GM21528 (cell line): ENCODE measurements at regions not wholly inside any gene's neighbourhood (a gene's known extent, or its start where the extent isn't known, plus 50 kb on each side); places are given as distances from the start of the nearest gene placed in this dataset.
"Not testable (repeated sequence)": the region's sequence is repeated elsewhere in the genome, so short reads cannot be mapped to it uniquely, and the experiment has no call there.

Source experiments
- ATAC-seq: cut with Tn5 transposase; IDR thresholded peaks from one replicate; pipeline ENCODE4 v1.9.1; 2021; ENCODE audit warnings: mild to moderate bottlenecking, moderate library complexity; ENCODE audit not compliant: unreplicated experiment, low FRiP score

DNA sequence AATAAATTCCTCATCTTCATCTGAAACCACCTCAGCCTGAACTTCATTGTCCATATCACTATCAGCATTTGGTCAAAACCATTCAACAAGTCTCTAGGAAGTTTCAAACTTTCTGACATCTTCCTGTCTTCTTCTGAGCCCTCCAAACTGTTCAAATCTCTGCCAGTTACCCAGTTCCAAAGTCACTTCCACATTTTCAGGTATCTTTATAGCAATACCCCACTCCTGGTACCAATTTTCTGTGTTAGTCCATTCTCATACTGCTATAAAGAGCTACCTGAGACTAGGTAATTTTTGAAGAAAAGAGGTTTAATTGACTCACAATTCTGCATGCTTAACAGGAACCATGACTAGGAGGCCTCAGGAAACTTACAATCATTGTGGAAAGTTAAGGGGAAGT is 250.4 kb downstream of the SLITRK6 start:
- ATAC-seq = not testable (repeated sequence)

DNA sequence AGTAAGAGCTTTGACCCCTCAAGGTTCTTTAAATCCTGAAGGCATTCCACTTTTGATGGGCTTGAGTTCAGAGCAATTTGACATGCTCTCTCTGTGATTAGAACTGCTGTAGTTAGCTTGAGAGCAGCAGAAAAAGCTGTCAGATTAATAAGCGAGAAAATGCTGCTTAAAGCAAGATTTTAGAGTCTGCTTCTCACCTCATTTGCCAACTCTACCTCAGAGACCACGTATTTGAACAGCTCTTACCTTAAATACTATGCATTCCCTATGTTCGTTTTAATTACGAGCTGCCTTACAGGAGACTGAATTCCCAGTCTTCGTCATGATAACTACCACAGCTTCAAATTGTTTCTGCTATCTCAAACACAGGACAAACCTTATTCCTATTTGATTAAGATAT is 253.4 kb downstream of the SLITRK6 start:
- no peak for ATAC-seq

- no peak for ATAC-seq
Observed at GRCh38 chr13:85544756-85545155, 254.5 kb downstream of the SLITRK6 start.

GRCh38 chr13:85543144-85543543 is 256.1 kb downstream of the SLITRK6 start:
- no peak for ATAC-seq

DNA sequence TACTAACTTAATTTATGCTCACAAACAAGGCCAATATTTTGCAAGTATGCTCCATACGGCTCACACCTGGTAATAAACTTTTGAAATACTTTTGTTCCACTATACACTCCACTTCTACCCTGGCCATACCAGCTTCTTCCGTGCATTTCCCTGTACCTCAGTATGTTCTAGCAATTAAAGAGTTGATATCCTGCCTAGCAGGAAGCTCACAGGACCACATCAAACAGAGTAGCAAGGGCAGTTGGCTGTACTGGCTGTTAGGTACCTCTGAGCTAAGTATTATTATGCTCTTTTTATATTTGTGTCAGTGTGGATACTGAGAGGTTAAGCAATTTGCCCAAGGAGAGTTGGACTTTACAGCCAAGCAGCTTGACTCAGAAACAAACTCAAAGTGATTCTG is 257.7 kb downstream of the SLITRK6 start:
- no peak for ATAC-seq

DNA sequence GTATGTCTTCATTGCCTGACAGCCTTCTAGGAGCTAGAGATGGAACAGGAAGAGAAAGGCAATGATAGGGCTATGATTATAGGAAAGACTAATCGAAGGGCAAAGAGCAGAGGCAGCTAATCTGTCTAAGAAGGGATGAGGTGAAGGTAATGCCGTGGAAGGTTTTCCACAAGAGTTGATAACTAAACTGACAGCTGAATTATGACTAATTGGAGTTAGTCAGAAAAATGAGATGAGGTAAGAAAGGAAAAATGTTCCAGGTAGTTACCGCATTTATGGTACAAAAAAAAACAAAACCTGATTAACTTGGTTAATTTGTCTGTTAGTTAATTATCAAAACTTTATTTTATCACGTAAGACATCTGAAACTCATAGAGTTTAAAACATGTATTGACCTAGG is 260.3 kb downstream of the SLITRK6 start:
- ATAC-seq = no peak

DNA sequence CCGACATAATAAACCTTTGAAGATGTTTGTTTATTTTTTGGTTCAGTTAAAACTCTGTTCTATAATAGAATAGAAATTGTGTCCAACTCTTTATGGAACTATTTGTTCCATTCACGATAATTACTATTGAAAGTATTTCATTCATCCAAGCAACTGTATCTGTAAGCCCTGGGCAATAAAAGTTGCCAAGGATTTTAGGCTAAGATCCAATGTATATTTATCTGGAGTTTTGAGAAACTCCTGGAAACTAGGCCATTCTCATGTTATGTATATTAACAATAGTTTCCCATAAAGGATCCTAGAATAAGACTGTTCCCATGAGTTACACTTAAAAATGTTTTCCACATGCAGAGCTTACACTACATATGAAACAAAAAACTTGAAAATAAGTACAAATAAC is 261.6 kb downstream of the SLITRK6 start:
- ATAC-seq = no peak

DNA sequence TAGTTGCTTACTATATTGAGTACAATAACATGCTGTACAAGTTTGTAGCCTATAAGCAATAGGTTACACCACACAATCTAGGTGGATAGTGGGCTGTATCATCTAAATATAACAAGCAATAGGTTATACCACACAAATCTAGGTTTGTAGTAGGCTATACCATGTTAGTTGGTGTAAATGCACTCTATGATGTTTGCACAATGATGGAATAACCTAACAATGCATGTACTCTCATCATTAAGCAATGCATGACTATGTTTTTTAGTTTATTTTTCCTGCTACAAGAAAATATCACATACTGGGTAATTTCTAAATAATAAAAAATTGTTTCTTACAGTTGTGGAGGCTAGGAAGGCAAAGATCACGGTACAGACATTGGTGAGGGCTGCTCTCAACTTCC is 262.5 kb downstream of the SLITRK6 start:
- ATAC-seq = no peak

DNA sequence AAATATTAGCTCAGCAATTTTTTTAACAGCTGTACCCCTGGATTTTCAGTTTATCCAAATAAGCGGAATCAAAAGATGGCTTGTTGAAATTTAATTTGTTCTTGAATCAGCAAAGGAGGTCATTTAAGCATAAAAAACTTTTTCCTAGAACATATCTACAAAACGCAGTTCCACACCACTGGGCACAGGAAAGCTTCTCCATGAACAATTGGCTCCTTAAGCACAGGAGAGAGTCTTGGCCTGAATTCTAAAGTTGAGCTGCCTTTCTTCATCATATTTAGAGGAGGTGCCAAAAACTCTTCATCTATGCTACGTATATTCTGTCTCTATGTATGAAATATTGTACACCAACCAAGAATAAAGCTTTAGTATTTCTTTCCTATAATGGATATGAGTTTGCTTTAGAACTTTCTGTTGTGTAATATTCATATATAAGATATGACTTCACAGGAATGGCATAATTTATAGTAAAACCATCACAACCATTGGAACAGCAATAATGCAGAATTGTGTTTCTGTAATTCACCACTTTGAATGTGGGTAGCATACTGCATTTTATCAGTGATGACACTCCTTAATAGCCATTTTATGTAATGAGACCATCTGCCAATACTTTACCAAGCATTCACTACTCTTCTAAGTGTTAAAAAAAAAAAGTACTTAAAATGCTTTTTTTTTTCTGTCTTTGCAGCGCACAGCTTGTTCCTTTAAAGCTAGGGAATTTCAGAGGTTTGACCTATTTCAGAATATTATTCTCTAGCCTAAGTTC is 263.7 kb downstream of the SLITRK6 start:
- ATAC-seq = no peak

DNA sequence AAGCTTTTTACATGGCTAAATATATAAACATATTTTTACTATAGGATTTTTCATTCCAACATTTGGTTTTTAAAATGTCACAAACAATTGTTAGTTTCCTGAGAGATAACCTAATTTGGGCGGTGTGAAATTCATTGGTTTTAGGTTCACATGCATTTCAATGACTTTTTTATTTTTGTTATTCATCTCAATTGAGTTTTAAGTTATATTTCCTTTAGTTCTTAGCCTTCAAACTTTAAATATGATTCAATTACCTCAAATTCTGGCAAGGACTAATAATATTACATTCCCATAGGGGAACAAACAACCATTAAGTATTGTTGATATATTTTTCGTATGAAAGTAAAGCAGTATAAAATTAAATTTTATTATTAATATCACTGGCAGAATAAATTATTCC is 265.3 kb downstream of the SLITRK6 start:
- ATAC-seq = no peak

- no peak for ATAC-seq
Observed at GRCh38 chr13:85529218-85529594, 270.0 kb downstream of the SLITRK6 start.

DNA sequence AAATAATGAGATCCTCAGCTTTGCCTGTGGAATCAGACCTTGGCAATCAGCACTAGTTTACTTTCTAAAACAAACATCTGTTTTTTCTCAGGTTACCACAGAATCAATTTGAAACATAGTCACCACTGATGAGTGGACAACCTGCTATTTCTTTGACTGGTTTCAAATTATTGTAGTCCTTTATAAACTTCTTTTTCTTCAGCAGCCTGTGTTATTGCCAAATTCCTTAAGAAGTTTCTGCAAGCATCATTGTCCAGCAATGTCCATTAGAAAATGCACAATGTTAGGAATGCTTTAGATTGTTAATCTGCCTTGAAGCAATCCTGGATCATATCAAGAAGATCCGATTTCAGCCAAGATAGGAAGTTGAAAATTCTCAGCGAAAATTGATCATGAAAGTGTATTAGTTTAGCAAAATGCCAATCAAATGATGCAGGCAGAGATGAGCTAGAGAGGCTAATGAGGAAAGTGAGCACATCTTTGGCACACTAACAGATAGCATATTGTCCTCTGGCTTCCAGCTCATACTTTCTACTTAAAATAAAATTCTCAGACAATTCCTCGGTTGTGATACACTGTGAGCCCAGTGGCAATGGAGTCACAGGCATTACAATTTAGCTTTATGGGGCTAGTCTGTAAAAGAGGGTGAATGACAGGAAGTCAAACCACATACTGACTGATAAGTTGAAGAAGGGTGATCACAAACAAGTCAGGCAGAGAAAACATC is 270.6 kb downstream of the SLITRK6 start:
- no peak for ATAC-seq

DNA sequence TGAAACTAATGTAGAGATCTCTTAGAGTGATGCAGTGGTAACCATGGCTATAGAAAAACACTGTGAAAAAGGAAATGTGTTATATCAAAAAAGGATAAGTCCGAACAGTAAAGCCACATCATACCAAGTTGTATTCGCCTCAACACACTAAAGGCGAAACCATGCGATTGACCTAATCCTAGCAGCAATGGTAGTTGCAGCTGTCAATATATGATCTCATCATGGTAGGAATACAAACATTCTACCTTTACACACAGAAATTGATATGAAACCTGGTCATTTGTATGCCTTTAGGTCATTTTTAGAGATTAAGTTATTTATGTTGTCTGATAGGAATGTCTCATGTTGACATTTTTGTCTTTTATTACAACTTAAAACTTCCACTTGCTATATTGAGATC is 271.9 kb downstream of the SLITRK6 start:
- ATAC-seq = no peak

DNA sequence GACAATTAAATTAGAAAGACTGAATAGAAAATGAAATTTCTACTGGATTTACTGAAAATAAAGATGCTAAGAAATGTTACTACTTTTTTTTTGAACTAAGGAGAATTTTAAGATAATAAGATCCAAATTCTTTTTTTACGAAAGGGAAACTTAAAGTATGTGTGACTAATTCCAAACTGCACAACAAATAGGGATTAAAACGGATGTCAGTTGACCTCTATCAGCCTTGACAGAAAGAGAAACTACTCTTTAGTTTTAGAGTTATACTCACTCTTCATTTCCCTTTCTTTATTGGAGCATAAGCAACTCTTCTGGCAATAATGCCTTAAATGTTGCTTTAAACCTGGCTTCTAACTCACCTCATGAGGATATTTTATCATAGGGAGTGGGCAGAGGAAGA is 273.8 kb downstream of the SLITRK6 start:
- no peak for ATAC-seq

DNA sequence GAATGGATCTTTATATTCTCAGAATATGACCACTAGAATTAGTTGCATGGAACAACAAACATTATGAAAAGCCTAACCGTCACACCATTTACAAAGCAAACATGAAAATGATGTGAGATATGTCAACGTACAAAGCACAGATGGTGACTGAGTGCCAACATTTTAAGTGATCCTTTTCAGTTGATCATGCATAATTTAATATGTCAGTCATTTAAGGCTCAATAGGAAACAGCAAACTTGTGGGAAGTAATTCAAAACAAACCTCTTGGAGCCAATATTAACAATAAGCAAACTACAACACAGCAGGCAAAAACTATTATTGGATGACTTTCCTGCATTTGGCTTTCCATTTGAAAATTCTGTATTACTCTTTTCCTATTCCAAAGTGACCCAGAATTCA is 277.6 kb downstream of the SLITRK6 start:
- no peak for ATAC-seq

- ATAC-seq = no peak
Observed at GRCh38 chr13:85520445-85520844, 278.8 kb downstream of the SLITRK6 start.

DNA sequence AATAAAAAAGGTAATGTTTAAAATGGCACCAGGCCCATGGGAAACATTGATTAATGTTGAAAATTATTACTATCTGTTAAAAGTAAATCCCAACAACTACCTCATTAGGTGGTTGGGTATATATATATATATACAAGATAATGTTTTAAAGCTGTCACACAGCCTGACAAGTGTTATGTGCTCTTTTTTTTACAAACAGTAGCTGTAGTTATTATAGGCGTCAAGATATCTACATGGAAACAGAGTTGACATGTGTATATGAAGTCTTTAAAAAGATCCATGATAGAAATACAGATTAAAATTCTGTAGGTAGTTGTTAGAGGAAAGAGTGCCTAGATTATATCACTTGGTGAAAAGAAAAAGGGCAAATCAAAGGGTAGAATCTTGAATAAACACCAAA is 279.9 kb downstream of the SLITRK6 start:
- no peak for ATAC-seq

GRCh38 chr13:85512421-85512820 is 286.8 kb downstream of the SLITRK6 start:
- no peak for ATAC-seq

GRCh38 chr13:85509512-85509911 is 289.7 kb downstream of the SLITRK6 start:
- no peak for ATAC-seq

DNA sequence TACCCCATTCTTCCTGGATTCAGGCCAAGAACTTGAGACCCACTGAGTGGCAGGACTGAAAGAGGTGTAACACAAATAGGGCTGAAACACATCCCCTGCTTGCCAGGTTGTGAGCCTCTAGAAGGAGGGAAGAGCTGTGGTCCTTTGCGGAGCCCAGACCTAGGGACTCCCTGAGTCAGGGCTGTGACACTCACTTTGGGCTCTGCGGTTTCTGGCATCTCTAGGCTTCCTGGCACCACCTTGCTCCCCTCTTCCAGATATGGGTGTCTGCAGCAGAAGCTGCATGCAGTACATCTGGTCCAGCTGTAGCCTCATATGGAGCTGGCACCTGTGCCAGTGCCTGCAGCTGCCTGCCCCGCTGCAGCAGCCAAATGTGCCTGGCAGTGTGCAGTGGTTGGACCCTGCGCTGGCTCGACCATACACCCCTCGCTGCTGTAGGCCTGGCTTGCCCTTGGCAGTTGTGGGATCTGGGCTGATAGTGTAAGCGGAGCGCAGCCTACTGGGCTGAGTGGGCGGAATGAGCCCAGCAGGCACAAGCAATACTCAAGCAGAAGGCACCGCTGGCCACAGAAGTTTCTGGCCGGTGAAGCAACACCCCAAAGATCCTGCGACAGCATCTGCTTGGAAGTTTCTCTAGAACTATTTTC is 290.4 kb downstream of the SLITRK6 start:
- ATAC-seq = no peak

DNA sequence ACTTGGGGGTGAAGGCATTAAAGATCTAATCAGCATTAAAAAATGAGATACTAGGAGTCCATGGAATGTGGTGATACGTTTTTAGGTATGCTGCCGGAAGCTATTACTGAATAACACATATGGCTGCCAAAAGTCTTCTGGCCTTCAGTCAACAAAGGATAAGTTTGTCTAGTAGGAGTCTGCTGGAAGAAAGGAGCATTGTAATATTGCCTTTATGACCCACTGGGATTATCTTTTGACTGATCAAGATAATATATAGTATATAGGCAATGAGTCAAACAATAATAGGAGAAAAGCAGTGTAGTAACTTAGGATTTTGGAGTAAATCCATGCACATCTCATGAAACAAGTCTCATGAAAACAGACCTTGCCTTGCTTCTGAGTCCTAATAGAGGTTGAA is 295.4 kb downstream of the SLITRK6 start:
- ATAC-seq = no peak

- ATAC-seq = no peak
Observed at GRCh38 chr13:85501616-85502015, 297.6 kb downstream of the SLITRK6 start.
